ENCODE measurements at regions not wholly inside any gene's neighbourhood (a gene's known extent, or its start where the extent isn't known, plus 50 kb on each side); places are given as distances from the start of the nearest gene placed in this dataset.

GRCh38 chr17:77356109-77356689, 215.4 kb downstream of the SEC14L1 start:
- Histone ChIP-seq H3K79me2 (ENCODE audit: insufficient read depth, low read depth) (peaks cover 34% of the 10 kb centered on the region; the same call in 1 of the 2 replicates), H2AFZ (ENCODE audit: low read depth) (no peak overlapping the region), H3K27me3 (ENCODE audit: insufficient read depth, low read depth) (no peaks in the 10 kb centered on the region), H3K4me1 (ENCODE audit: low read depth, poor library complexity, severe bottlenecking) (peaks cover 5% of the 10 kb centered on the region), H3K27ac (no peak overlapping the region), H3K36me3 (ENCODE audit: insufficient read depth) (no peaks in the 10 kb centered on the region), H3K9ac (no peak overlapping the region), H4K20me1 (ENCODE audit: insufficient read depth) (no peaks in the 10 kb centered on the region), H3K4me3 (IDR thresholded peaks at IDR 0.05; ENCODE audit: insufficient read depth, low read depth, low read length) (no peak overlapping the region), H3K4me2 (no peak overlapping the region)
- no peak for TF ChIP-seq CTCF (conservative IDR thresholded peaks at IDR 0.05; ENCODE audit: low read depth, low read length)

- H3K36me3 ChIP-seq (ENCODE audit: insufficient read depth), result no peaks in the 10 kb centered on the region
- no peak overlapping the region for H3K4me2 ChIP-seq
- TF ChIP-seq CTCF (conservative IDR thresholded peaks at IDR 0.05; ENCODE audit: low read depth, low read length), result no peak
- H3K9ac ChIP-seq, result no peak overlapping the region
- no peak overlapping the region for H2AFZ ChIP-seq (ENCODE audit: low read depth)
- no peak overlapping the region for H3K27ac ChIP-seq
- no peak overlapping the region for H3K4me3 ChIP-seq (IDR thresholded peaks at IDR 0.05; ENCODE audit: insufficient read depth, low read depth, low read length)
- no peaks in the 10 kb centered on the region for H3K27me3 ChIP-seq (ENCODE audit: insufficient read depth, low read depth)
- no peaks in the 10 kb centered on the region for H4K20me1 ChIP-seq (ENCODE audit: insufficient read depth)
- H3K79me2 ChIP-seq (ENCODE audit: insufficient read depth, low read depth), result peaks cover 29% of the 10 kb centered on the region; the same call in 1 of the 2 replicates
- peaks cover 5% of the 10 kb centered on the region for H3K4me1 ChIP-seq (ENCODE audit: low read depth, poor library complexity, severe bottlenecking)
Observed at GRCh38 chr17:77356690-77357201, 216.0 kb downstream of the SEC14L1 start.

- H3K4me2 ChIP-seq, result no peak overlapping the region
- peaks cover 29% of the 10 kb centered on the region; the same call in 1 of the 2 replicates for H3K79me2 ChIP-seq (ENCODE audit: insufficient read depth, low read depth)
- no peaks in the 10 kb centered on the region for H3K36me3 ChIP-seq (ENCODE audit: insufficient read depth)
- no peak overlapping the region for H3K9ac ChIP-seq
- no peaks in the 10 kb centered on the region for H3K27me3 ChIP-seq (ENCODE audit: insufficient read depth, low read depth)
- H3K4me1 ChIP-seq (ENCODE audit: low read depth, poor library complexity, severe bottlenecking), result peaks cover 19% of the 10 kb centered on the region
- no peaks in the 10 kb centered on the region for H4K20me1 ChIP-seq (ENCODE audit: insufficient read depth)
- TF ChIP-seq CTCF (conservative IDR thresholded peaks at IDR 0.05; ENCODE audit: low read depth, low read length), result no peak
- no peak overlapping the region for H3K4me3 ChIP-seq (IDR thresholded peaks at IDR 0.05; ENCODE audit: insufficient read depth, low read depth, low read length)
- H3K27ac ChIP-seq, result no peak overlapping the region
- no peak overlapping the region for H2AFZ ChIP-seq (ENCODE audit: low read depth)
Observed at GRCh38 chr17:77358801-77359200, 218.0 kb downstream of the SEC14L1 start.

- Histone ChIP-seq H3K9ac (no peak overlapping the region), H3K4me1 (ENCODE audit: low read depth, poor library complexity, severe bottlenecking) (peaks cover 24% of the 10 kb centered on the region), H4K20me1 (ENCODE audit: insufficient read depth) (no peaks in the 10 kb centered on the region), H3K27me3 (ENCODE audit: insufficient read depth, low read depth) (no peaks in the 10 kb centered on the region), H3K4me3 (IDR thresholded peaks at IDR 0.05; ENCODE audit: insufficient read depth, low read depth, low read length) (no peak overlapping the region), H3K4me2 (no peak overlapping the region), H2AFZ (ENCODE audit: low read depth) (no peak overlapping the region), H3K27ac (no peak overlapping the region), H3K36me3 (ENCODE audit: insufficient read depth) (no peaks in the 10 kb centered on the region), H3K79me2 (ENCODE audit: insufficient read depth, low read depth) (peaks cover 31% of the 10 kb centered on the region; the same call in 1 of the 2 replicates)
- TF ChIP-seq CTCF (conservative IDR thresholded peaks at IDR 0.05; ENCODE audit: low read depth, low read length), result no peak
Observed at GRCh38 chr17:77359236-77359635, 218.5 kb downstream of the SEC14L1 start.
